Muscle layer of colon (tissue), 2 donors: ENCODE measurements at regions not wholly inside any gene's neighbourhood (a gene's known extent, or its start where the extent isn't known, plus 50 kb on each side); places are given as distances from the start of the nearest gene placed in this dataset.

Experiments used
- H3K27ac ChIP-seq: one replicate; pipeline ENCODE4 v1.7.0; 2013; ENCODE audit warnings: low read depth, mild to moderate bottlenecking, low read length, moderate library complexity
- H3K27me3 ChIP-seq, 2 donors: one replicate each; pipeline ENCODE4 v1.7.0; 2013; ENCODE audit warnings: low read length in 2 of 2, mild to moderate bottlenecking in 2 of 2; ENCODE audit not compliant: insufficient read depth in 2 of 2, control insufficient read depth in 1 of 2
- H3K36me3 ChIP-seq: one replicate; pipeline ENCODE4 v1.7.0; 2013; ENCODE audit warnings: mild to moderate bottlenecking, low read length; ENCODE audit not compliant: insufficient read depth
- H3K4me1 ChIP-seq: one replicate; pipeline ENCODE4 v1.7.0; 2013; ENCODE audit warnings: mild to moderate bottlenecking, low read length; ENCODE audit not compliant: insufficient read depth
- H3K4me3 ChIP-seq, 2 donors: one replicate each; pipeline ENCODE4 v1.7.0; 2013; ENCODE audit warnings: low read length in 2 of 2, low read depth in 1 of 2, mild to moderate bottlenecking in 1 of 2, moderate library complexity in 1 of 2
- H3K9ac ChIP-seq: one replicate; pipeline ENCODE4 v1.7.0; 2013; ENCODE audit warnings: low read length
- H3K9me3 ChIP-seq: one replicate; pipeline ENCODE4 v1.7.0; 2013; ENCODE audit warnings: mild to moderate bottlenecking, low read length
- donor health status: abdominal sarcoma.
- donor health status: Adenocarcinoma of cecum.

GRCh38 chr1:38746402-38746935 lies 113.1 kb downstream of the RRAGC start:
- Histone ChIP-seq H3K4me3 (no peak overlapping the region), H3K9ac (no peak overlapping the region), H3K36me3 (no peaks in the 10 kb centered on the region)

GRCh38 chr1:38745476-38746401 lies 113.8 kb downstream of the RRAGC start:
- no peaks in the 10 kb centered on the region for H3K9me3 ChIP-seq
- H3K27me3 ChIP-seq = no peaks in the 10 kb centered on the region
- H3K27ac ChIP-seq = no peak overlapping the region
- H3K9ac ChIP-seq = no peak overlapping the region
- no peaks in the 10 kb centered on the region for H3K4me1 ChIP-seq
- H3K36me3 ChIP-seq = no peaks in the 10 kb centered on the region
- H3K4me3 ChIP-seq = no peak overlapping the region

More at GRCh38 chr1:38746402-38746935, 113.1 kb downstream of the RRAGC start:
- Histone ChIP-seq H3K4me1 (no peaks in the 10 kb centered on the region), H3K27ac (no peak overlapping the region), H3K27me3 (no peaks in the 10 kb centered on the region), H3K9me3 (no peaks in the 10 kb centered on the region)

- H3K9ac ChIP-seq = no peak overlapping the region
- H3K27ac ChIP-seq = no peak overlapping the region
- no peaks in the 10 kb centered on the region for H3K36me3 ChIP-seq
- H3K4me1 ChIP-seq = no peaks in the 10 kb centered on the region
- H3K9me3 ChIP-seq = no peaks in the 10 kb centered on the region
- no peak overlapping the region for H3K4me3 ChIP-seq
- no peaks in the 10 kb centered on the region for H3K27me3 ChIP-seq
These were observed 114.9 kb downstream of the RRAGC start for GRCh38 chr1:38744452-38745350.

- Histone ChIP-seq H3K9ac (no peak overlapping the region), H3K27ac (no peak overlapping the region), H3K4me3 (no peak overlapping the region), H3K4me1 (no peaks in the 10 kb centered on the region), H3K27me3 (no peaks in the 10 kb centered on the region), H3K36me3 (no peaks in the 10 kb centered on the region), H3K9me3 (no peaks in the 10 kb centered on the region)
These were observed 116.4 kb downstream of the RRAGC start for GRCh38 chr1:38743184-38743583.

GRCh38 chr1:38741341-38741740 lies 118.2 kb downstream of the RRAGC start:
- H3K4me3 ChIP-seq = no peak overlapping the region
- H3K27ac ChIP-seq = no peak overlapping the region
- H3K36me3 ChIP-seq = no peaks in the 10 kb centered on the region
- no peaks in the 10 kb centered on the region for H3K27me3 ChIP-seq
- H3K9ac ChIP-seq = no peak overlapping the region
- H3K9me3 ChIP-seq = no peaks in the 10 kb centered on the region
- H3K4me1 ChIP-seq = no peaks in the 10 kb centered on the region

GRCh38 chr1:38740487-38740886 lies 119.1 kb downstream of the RRAGC start:
- H3K9ac ChIP-seq = no peak overlapping the region
- no peaks in the 10 kb centered on the region for H3K36me3 ChIP-seq
- H3K9me3 ChIP-seq = no peaks in the 10 kb centered on the region
- H3K4me1 ChIP-seq = no peaks in the 10 kb centered on the region
- no peak overlapping the region for H3K27ac ChIP-seq
- no peak overlapping the region for H3K4me3 ChIP-seq
- H3K27me3 ChIP-seq = no peaks in the 10 kb centered on the region

- Histone ChIP-seq H3K27me3 (no peaks in the 10 kb centered on the region), H3K4me1 (no peaks in the 10 kb centered on the region), H3K36me3 (no peaks in the 10 kb centered on the region), H3K27ac (no peak overlapping the region), H3K9me3 (no peaks in the 10 kb centered on the region), H3K9ac (no peak overlapping the region), H3K4me3 (no peak overlapping the region)
These were observed 121.4 kb downstream of the RRAGC start for GRCh38 chr1:38738207-38738606.

- Histone ChIP-seq H3K27me3 (no peaks in the 10 kb centered on the region), H3K27ac (no peak overlapping the region), H3K9ac (no peak overlapping the region), H3K4me3 (no peak overlapping the region), H3K9me3 (no peaks in the 10 kb centered on the region), H3K4me1 (no peaks in the 10 kb centered on the region), H3K36me3 (no peaks in the 10 kb centered on the region)
These were observed 123.2 kb downstream of the RRAGC start for GRCh38 chr1:38736399-38736798.

GRCh38 chr1:38735651-38736161 lies 123.9 kb downstream of the RRAGC start:
- H3K9me3 ChIP-seq = no peaks in the 10 kb centered on the region
- no peaks in the 10 kb centered on the region for H3K27me3 ChIP-seq
- no peak overlapping the region for H3K27ac ChIP-seq
- H3K4me3 ChIP-seq = no peak overlapping the region
- no peak overlapping the region for H3K9ac ChIP-seq
- no peaks in the 10 kb centered on the region for H3K4me1 ChIP-seq
- H3K36me3 ChIP-seq = no peaks in the 10 kb centered on the region

GRCh38 chr1:38733761-38734160 lies 125.8 kb downstream of the RRAGC start:
- Histone ChIP-seq H3K9ac (no peak overlapping the region), H3K4me3 (no peak overlapping the region), H3K27me3 (no peaks in the 10 kb centered on the region), H3K9me3 (no peaks in the 10 kb centered on the region), H3K4me1 (peaks cover 3% of the 10 kb centered on the region), H3K27ac (no peak overlapping the region), H3K36me3 (no peaks in the 10 kb centered on the region)
